A549 (cell line): ENCODE measurements at regions not wholly inside any gene's neighbourhood (a gene's known extent, or its start where the extent isn't known, plus 50 kb on each side); places are given as distances from the start of the nearest gene placed in this dataset.

Experiments
- ATAC-seq, 2 experiments: fragments of 200-7000 bp in 1 of 2; fragments of >200 bp in 1 of 2; cut with Nextera tagmentation in 1 of 2; cut with Tn5 transposase in 1 of 2; 3 replicates each; pipeline versions ENCODE4 v1.8.0 to v1.9.1; 2018 to 2020; ENCODE audit warnings: mild to moderate bottlenecking in 1 of 2, moderate library complexity in 1 of 2
- CTCF ChIA-PET: fragments of 300-600 bp; sonication (Branson Sonifier 250); formaldehyde crosslinking; extraction: SDS; loops from one replicate; lab custom pipeline; 2021; ENCODE audit warnings: antibody characterized with exemption, inconsistent platforms; lab: Yijun Ruan, JAX
- POLR2A ChIA-PET: fragments of 350-600 bp; formaldehyde crosslinking; extraction: SDS; loops from one replicate; lab custom pipeline; 2021; ENCODE audit warnings: antibody characterized with exemption, inconsistent platforms; lab: Yijun Ruan, JAX
- DNase-seq, 2 experiments: peaks; one replicate each; pipeline versions ENCODE4 v3.0.0 to v3.0.0-alpha.2; 2011 to 2016; ENCODE audit warnings: low read depth in 1 of 2, low spot score in 1 of 2
- FAIRE-seq: peaks from 2 replicates; lab custom pipeline; 2011; peaks lifted over from hg19 to GRCh38; lab: Jason Lieb, UNC
- H3K27ac ChIP-seq, 2 experiments: fragments of >200 bp; sonication (Bioruptor Twin); formaldehyde crosslinking; 3 replicates each; pipeline ENCODE4 v1.5.1; 2016 to 2017
- H3K4me1 ChIP-seq: fragments of >200 bp; sonication (Bioruptor Twin); formaldehyde crosslinking; 3 replicates; pipeline ENCODE4 v1.6.1; 2016
- H3K4me2 ChIP-seq: fragments of >200 bp; sonication (Bioruptor Twin); formaldehyde crosslinking; 3 replicates; pipeline ENCODE4 v1.6.1; 2016
- H3K4me3 ChIP-seq: fragments of >200 bp; sonication (Bioruptor Twin); formaldehyde crosslinking; 3 replicates; pipeline ENCODE4 v1.5.1; 2016
- H3K9me3 ChIP-seq: fragments of >200 bp; sonication (Bioruptor Twin); formaldehyde crosslinking; 3 replicates; pipeline ENCODE4 v1.6.1; 2016
- CBX2 ChIP-seq: fragments of 200-600 bp; sonication (generic); IDR thresholded peaks from 2 replicates; pipeline ENCODE4 v1.6.1; 2016; ENCODE audit warnings: low read depth, mild to moderate bottlenecking, borderline replicate concordance
- CHD4 ChIP-seq: fragments of 200-600 bp; sonication (generic); IDR thresholded peaks from 2 replicates; pipeline ENCODE4 v1.6.1; 2016; ENCODE audit warnings: antibody characterized with exemption, mild to moderate bottlenecking, borderline replicate concordance
- EHF ChIP-seq: fragments of 250-450 bp; sonication (Bioruptor Pico); IDR thresholded peaks from 2 replicates; pipeline ENCODE4 v1.5.0; 2020; ENCODE audit warnings: mild to moderate bottlenecking
- EHMT2 ChIP-seq: fragments of 200-600 bp; sonication (generic); IDR thresholded peaks from 2 replicates; pipeline ENCODE4 v1.6.1; 2016; ENCODE audit warnings: antibody characterized with exemption, low read depth, mild to moderate bottlenecking, moderate library complexity
- FOXS1 ChIP-seq: fragments of 250-450 bp; sonication (Bioruptor Pico); IDR thresholded peaks from 2 replicates; pipeline ENCODE4 v1.5.0; 2020; ENCODE audit warnings: mild to moderate bottlenecking, moderate library complexity
- HDAC2 ChIP-seq: fragments of 200-600 bp; sonication (generic); IDR thresholded peaks from 2 replicates; pipeline ENCODE4 v1.6.1; 2016
- HOXA7 ChIP-seq: fragments of 250-450 bp; sonication (Bioruptor Pico); IDR thresholded peaks from 2 replicates; pipeline ENCODE4 v1.5.0; 2020; ENCODE audit warnings: mild to moderate bottlenecking, moderate library complexity
- HOXB13 ChIP-seq: fragments of 250-450 bp; sonication (Bioruptor Pico); IDR thresholded peaks from 2 replicates; pipeline ENCODE4 v1.5.0; 2020; ENCODE audit warnings: low read depth, mild to moderate bottlenecking, moderate library complexity
- KDM5A ChIP-seq: fragments of 200-600 bp; sonication (generic); IDR thresholded peaks from 2 replicates; pipeline ENCODE4 v1.6.1; 2016; ENCODE audit warnings: antibody characterized with exemption, mild to moderate bottlenecking
- MAFK ChIP-seq: fragments of 450-650 bp; IDR thresholded peaks from 2 replicates; pipeline ENCODE4 v1.6.1; 2014; ENCODE audit not compliant: partially characterized antibody
- MYC ChIP-seq: IDR thresholded peaks from 2 replicates; pipeline ENCODE4 v1.6.1; 2012; ENCODE audit warnings: mild to moderate bottlenecking, inconsistent platforms, low read length, improper control_type of control experiment, borderline replicate concordance
- RAD21 ChIP-seq, 2 experiments: fragments of >200 bp in 1 of 2; sonication (Bioruptor Twin) in 1 of 2; formaldehyde crosslinking in 1 of 2; IDR thresholded peaks in 1 of 2; conservative IDR thresholded peaks in 1 of 2; 2 replicates in 1 of 2; 3 replicates in 1 of 2; pipeline ENCODE4 v1.6.1; 2012 to 2018; ENCODE audit warnings: inconsistent platforms in 1 of 2
- RARB ChIP-seq: fragments of 250-450 bp; sonication (Bioruptor Pico); IDR thresholded peaks from 2 replicates; pipeline ENCODE4 v1.8.0; 2021; ENCODE audit warnings: mild to moderate bottlenecking, moderate library complexity
- RFX5 ChIP-seq: fragments of 450-650 bp; IDR thresholded peaks from 2 replicates; pipeline ENCODE4 v1.7.1; 2014; ENCODE audit warnings: antibody characterized with exemption, mild to moderate bottlenecking, moderate library complexity
- RNF2 ChIP-seq: fragments of 200-600 bp; sonication (generic); IDR thresholded peaks from 2 replicates; pipeline ENCODE4 v1.6.1; 2016; ENCODE audit warnings: low read depth, mild to moderate bottlenecking, antibody characterized with exemption, moderate library complexity, borderline replicate concordance
- TFCP2L1 ChIP-seq: fragments of 250-450 bp; sonication (Bioruptor Pico); IDR thresholded peaks from 2 replicates; pipeline ENCODE4 v1.5.0; 2021; ENCODE audit warnings: mild to moderate bottlenecking
- ZSCAN20 ChIP-seq: fragments of 250-450 bp; sonication (Bioruptor Pico); IDR thresholded peaks from 2 replicates; pipeline ENCODE4 v1.8.0; 2022; ENCODE audit warnings: mild to moderate bottlenecking, moderate library complexity
- WGBS: methylation state at CpG from one replicate; pipeline ENCODE4 v1.1.6; 2017; ENCODE audit errors: missing lambda C conversion rate; 5-methylcytosine and 5-hydroxymethylcytosine counted together
- TF ChIP-seq, protein P1 (sequence below): fragments of 200-600 bp; sonication (generic); IDR thresholded peaks from 2 replicates; pipeline ENCODE4 v1.6.1; 2016; ENCODE audit warnings: antibody characterized with exemption, mild to moderate bottlenecking, moderate library complexity
- TF ChIP-seq, protein P2 (sequence below): fragments of 150-350 bp; IDR thresholded peaks from 2 replicates; pipeline ENCODE4 v1.6.1; 2014; ENCODE audit warnings: low read depth, mild to moderate bottlenecking, low read length
- TF ChIP-seq, protein P3 (sequence below): fragments of >200 bp; sonication (Bioruptor Twin); formaldehyde crosslinking; IDR thresholded peaks from 2 replicates; pipeline ENCODE4 v1.6.1; 2016
- TF ChIP-seq, protein P4 (sequence below): IDR thresholded peaks from 2 replicates; pipeline ENCODE4 v1.6.1; 2012; ENCODE audit warnings: low read depth, borderline replicate concordance
- TF ChIP-seq, protein P5 (sequence below): IDR thresholded peaks from 2 replicates; pipeline ENCODE4 v1.6.1; 2012

DNA sequence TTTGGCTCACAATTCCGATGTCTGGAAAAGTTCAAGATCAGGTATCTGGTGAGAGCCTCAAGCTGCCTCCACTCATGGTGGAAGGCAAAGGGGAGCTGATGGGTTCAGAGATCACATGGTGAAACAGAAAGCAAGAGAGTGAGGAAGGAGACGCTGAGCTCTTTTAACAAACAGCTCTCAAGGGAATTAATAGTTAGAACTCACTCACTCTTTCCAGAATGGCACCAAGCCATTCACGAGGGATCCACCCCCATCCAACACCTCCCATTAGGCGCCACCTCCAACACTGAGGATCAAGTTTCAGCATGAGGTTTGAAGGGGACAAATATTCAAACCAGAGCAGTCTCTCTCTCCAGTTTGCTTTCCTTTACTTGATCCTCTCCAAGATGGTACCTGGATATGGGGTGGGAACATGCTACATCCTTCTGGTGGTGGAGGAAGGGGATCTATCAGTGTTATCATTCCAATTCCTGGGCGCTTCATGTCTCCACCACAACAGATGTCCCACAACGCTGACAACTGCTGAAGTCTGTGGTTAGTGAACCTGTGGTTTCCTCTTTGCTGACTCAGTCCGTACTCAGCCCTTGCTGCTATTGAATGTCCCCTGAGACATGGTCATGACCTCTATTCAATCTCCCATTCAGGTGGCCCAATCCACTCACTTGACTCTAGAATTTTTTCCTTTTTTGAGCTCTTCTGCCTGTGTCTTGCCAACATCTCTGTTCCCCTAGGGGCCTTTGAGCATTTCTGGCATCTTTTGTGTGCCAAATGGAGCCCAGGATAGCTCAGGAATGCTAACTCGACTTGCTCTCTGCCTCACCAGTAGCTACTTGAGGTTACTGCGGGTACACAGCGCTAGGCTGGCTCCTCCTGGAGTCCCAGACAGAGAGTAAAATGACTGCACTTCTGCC lies 395.2 kb downstream of the MID1IP1 start:
- ChIA-PET CTCF (interaction anchor here (1.6 kb wide), 1 partner anchor 442 kb away, joined by 3 read pairs; no protein-coding TSS in a partner anchor), POLR2A (interaction anchor here (0.6 kb wide), 1 partner anchor 391 kb away, joined by 4 read pairs; no protein-coding TSS in a partner anchor)
- Histone ChIP-seq H3K9me3 (no peaks in the 10 kb centered on the region), H3K4me1 (no peaks in the 10 kb centered on the region), H3K4me3 (no peak overlapping the region), H3K4me2 (no peak overlapping the region), H3K27ac (no peak overlapping the region)
- ATAC-seq (no peak), FAIRE-seq (peak; percentile 18), DNase-seq (no peak)
- TF ChIP-seq FOXS1 (CRISPR knock-in tag) (no peak), CHD4 (no peak), HOXA7 (CRISPR knock-in tag) (no peak), HOXB13 (CRISPR knock-in tag) (no peak), RFX5 (no peak), RARB (CRISPR knock-in tag) (no peak), RAD21 (conservative IDR thresholded peaks at IDR 0.05 in 1 of 2, IDR thresholded peaks at IDR 0.05 in 1 of 2) (no peak), ZSCAN20 (CRISPR knock-in tag) (no peak), EHMT2 (no peak), KDM5A (no peak), RNF2 (no peak), MYC (no peak)
- TF ChIP-seq, protein P1, sequence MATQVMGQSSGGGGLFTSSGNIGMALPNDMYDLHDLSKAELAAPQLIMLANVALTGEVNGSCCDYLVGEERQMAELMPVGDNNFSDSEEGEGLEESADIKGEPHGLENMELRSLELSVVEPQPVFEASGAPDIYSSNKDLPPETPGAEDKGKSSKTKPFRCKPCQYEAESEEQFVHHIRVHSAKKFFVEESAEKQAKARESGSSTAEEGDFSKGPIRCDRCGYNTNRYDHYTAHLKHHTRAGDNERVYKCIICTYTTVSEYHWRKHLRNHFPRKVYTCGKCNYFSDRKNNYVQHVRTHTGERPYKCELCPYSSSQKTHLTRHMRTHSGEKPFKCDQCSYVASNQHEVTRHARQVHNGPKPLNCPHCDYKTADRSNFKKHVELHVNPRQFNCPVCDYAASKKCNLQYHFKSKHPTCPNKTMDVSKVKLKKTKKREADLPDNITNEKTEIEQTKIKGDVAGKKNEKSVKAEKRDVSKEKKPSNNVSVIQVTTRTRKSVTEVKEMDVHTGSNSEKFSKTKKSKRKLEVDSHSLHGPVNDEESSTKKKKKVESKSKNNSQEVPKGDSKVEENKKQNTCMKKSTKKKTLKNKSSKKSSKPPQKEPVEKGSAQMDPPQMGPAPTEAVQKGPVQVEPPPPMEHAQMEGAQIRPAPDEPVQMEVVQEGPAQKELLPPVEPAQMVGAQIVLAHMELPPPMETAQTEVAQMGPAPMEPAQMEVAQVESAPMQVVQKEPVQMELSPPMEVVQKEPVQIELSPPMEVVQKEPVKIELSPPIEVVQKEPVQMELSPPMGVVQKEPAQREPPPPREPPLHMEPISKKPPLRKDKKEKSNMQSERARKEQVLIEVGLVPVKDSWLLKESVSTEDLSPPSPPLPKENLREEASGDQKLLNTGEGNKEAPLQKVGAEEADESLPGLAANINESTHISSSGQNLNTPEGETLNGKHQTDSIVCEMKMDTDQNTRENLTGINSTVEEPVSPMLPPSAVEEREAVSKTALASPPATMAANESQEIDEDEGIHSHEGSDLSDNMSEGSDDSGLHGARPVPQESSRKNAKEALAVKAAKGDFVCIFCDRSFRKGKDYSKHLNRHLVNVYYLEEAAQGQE = no peak
- WGBS = 5% methylated on average over 8 of the region's 10 CpGs

DNA sequence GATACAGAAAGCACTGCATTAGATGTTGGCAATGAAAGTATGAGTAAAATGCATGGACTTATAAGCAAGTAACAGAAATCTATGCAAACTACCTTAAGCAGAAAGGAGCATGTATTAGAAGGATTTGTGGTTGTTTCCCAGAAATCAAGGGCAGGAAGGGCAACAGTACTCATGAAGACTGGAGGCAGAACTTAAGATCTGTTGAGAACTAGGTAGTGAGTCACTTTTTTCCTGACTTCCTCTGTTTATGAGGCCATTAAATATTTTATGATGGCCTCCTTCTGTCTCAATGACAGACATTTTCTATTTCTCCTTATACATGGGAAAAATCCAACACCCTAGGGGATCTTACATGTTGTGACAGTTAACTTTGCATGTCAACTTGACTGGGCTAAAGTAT lies 398.2 kb downstream of the MID1IP1 start:
- ATAC-seq = no peak
- no peaks in the 10 kb centered on the region for H3K4me1 ChIP-seq
- CTCF ChIA-PET = no interaction called here

More for the DNA sequence above, 398.2 kb downstream of the MID1IP1 start:
- TF ChIP-seq MAFK (no peak), TFCP2L1 (CRISPR knock-in tag) (no peak), CBX2 (no peak), HOXB13 (CRISPR knock-in tag) (no peak), EHF (CRISPR knock-in tag) (no peak), RFX5 (no peak), HOXA7 (CRISPR knock-in tag) (no peak), HDAC2 (no peak)
- TF ChIP-seq, protein P2, sequence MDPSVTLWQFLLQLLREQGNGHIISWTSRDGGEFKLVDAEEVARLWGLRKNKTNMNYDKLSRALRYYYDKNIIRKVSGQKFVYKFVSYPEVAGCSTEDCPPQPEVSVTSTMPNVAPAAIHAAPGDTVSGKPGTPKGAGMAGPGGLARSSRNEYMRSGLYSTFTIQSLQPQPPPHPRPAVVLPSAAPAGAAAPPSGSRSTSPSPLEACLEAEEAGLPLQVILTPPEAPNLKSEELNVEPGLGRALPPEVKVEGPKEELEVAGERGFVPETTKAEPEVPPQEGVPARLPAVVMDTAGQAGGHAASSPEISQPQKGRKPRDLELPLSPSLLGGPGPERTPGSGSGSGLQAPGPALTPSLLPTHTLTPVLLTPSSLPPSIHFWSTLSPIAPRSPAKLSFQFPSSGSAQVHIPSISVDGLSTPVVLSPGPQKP = no peak
- TF ChIP-seq, protein P3, sequence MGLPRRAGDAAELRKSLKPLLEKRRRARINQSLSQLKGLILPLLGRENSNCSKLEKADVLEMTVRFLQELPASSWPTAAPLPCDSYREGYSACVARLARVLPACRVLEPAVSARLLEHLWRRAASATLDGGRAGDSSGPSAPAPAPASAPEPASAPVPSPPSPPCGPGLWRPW = no peak
- TF ChIP-seq, protein P4, sequence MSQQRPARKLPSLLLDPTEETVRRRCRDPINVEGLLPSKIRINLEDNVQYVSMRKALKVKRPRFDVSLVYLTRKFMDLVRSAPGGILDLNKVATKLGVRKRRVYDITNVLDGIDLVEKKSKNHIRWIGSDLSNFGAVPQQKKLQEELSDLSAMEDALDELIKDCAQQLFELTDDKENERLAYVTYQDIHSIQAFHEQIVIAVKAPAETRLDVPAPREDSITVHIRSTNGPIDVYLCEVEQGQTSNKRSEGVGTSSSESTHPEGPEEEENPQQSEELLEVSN = no peak
- TF ChIP-seq, protein P5, sequence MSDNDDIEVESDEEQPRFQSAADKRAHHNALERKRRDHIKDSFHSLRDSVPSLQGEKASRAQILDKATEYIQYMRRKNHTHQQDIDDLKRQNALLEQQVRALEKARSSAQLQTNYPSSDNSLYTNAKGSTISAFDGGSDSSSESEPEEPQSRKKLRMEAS = no peak
- Histone ChIP-seq H3K4me3 (no peak overlapping the region), H3K27ac (no peak overlapping the region), H3K4me2 (no peak overlapping the region), H3K9me3 (no peaks in the 10 kb centered on the region)
- DNase-seq = no peak
- POLR2A ChIA-PET = no interaction called here
- FAIRE-seq = no peak
